GM12878 (cell line): ENCODE measurements at regions not wholly inside any gene's neighbourhood (a gene's known extent, or its start where the extent isn't known, plus 50 kb on each side); places are given as distances from the start of the nearest gene placed in this dataset.

ENCODE experiments used
- ATAC-seq: fragments of 200-7000 bp; cut with Tn5 transposase; 3 replicates; pipeline ENCODE4 v1.9.1; 2020; ENCODE audit warnings: mild to moderate bottlenecking, moderate library complexity
- BruUV-seq: library from RNA; stranded (reverse); fragments of 400-500 nt; replicated peaks from 2 replicates; lab custom pipeline; 2021; lab: Mats Ljungman, UMichigan
- CTCF ChIA-PET: fragments of 300-600 bp; sonication (Branson Sonifier 250); formaldehyde crosslinking; extraction: SDS; loops from one replicate; lab custom pipeline; 2021; ENCODE audit warnings: inconsistent platforms; lab: Yijun Ruan, JAX
- POLR2A ChIA-PET: fragments of 350-600 bp; formaldehyde crosslinking; extraction: SDS; loops from one replicate; lab custom pipeline; 2021; ENCODE audit warnings: inconsistent platforms; lab: Charles Lee
- RAD21 ChIA-PET: fragments of 300-600 bp; sonication (Branson Sonifier 250); formaldehyde crosslinking; loops from one replicate; lab custom pipeline; 2023; ENCODE audit warnings: antibody characterized with exemption; ENCODE audit not compliant: unreplicated experiment; lab: Charles Lee
- SMC1A ChIA-PET: fragments of 300-600 bp; sonication (Branson Sonifier 250); formaldehyde crosslinking; loops from one replicate; lab custom pipeline; 2023; ENCODE audit not compliant: unreplicated experiment, uncharacterized antibody; lab: Charles Lee
- DNase-seq: peaks from one replicate; pipeline ENCODE4 v3.0.0-alpha.2; 2011; ENCODE audit warnings: low read depth, low spot score
- FAIRE-seq: peaks from 3 replicates; lab custom pipeline; 2011; peaks lifted over from hg19 to GRCh38; lab: Jason Lieb, UNC
- H2AFZ ChIP-seq: 2 replicates; pipeline ENCODE4 v1.6.0; 2011; ENCODE audit warnings: low read depth, low read length, control low read depth; ENCODE audit not compliant: control insufficient read depth
- H3K27ac ChIP-seq: 2 replicates; pipeline ENCODE4 v1.5.1; 2011; ENCODE audit warnings: control low read depth; ENCODE audit not compliant: control insufficient read depth, insufficient read depth
- H3K27me3 ChIP-seq, 2 experiments: replicated peaks in 1 of 2; 2 replicates each; pipeline versions ENCODE4 v1.6.0 to v1.6.1; 2011; ENCODE audit warnings: low read length in 1 of 2; ENCODE audit not compliant: control insufficient read depth in 2 of 2, insufficient read depth in 2 of 2
- H3K36me3 ChIP-seq, 2 experiments: 2 replicates each; pipeline ENCODE4 v1.5.1; 2011; ENCODE audit warnings: low read length in 1 of 2; ENCODE audit not compliant: control insufficient read depth in 2 of 2, insufficient read depth in 2 of 2
- H3K4me1 ChIP-seq: 2 replicates; pipeline ENCODE4 v1.6.1; 2011; ENCODE audit warnings: mild to moderate bottlenecking, low read length, moderate library complexity, mixed read lengths; ENCODE audit not compliant: control insufficient read depth, insufficient read depth
- H3K4me2 ChIP-seq: 2 replicates; pipeline ENCODE4 v1.6.0; 2011; ENCODE audit warnings: control low read depth; ENCODE audit not compliant: control insufficient read depth, insufficient read depth
- H3K4me3 ChIP-seq: fragments of 200-600 bp; sonication (generic); 2 replicates; pipeline ENCODE4 v1.5.1; 2016
- H3K79me2 ChIP-seq: 2 replicates; pipeline ENCODE4 v1.6.0; 2011; ENCODE audit warnings: low read length; ENCODE audit not compliant: control insufficient read depth, insufficient read depth
- H3K9ac ChIP-seq: 2 replicates; pipeline ENCODE4 v1.8.0; 2011; ENCODE audit warnings: low read length, control low read depth, mixed read lengths; ENCODE audit not compliant: control insufficient read depth, insufficient read depth
- H3K9me3 ChIP-seq: replicated peaks from 3 replicates; pipeline ENCODE4 v1.5.1; 2011; ENCODE audit warnings: mild to moderate bottlenecking, low read length; ENCODE audit not compliant: control insufficient read depth, insufficient read depth
- H4K20me1 ChIP-seq: 2 replicates; pipeline ENCODE4 v1.6.0; 2011; ENCODE audit not compliant: control insufficient read depth, insufficient read depth
- KAT2A ChIP-seq: conservative IDR thresholded peaks from 2 replicates; pipeline ENCODE4 v1.6.1; 2011; ENCODE audit warnings: low read depth, low read length; ENCODE audit not compliant: control insufficient read depth
- MLLT1 ChIP-seq: fragments of 450-650 bp; IDR thresholded peaks from 2 replicates; pipeline ENCODE4 v1.6.1; 2016; ENCODE audit warnings: mild to moderate bottlenecking
- REST ChIP-seq: IDR thresholded peaks from 2 replicates; pipeline ENCODE4 v1.6.1; 2012; ENCODE audit warnings: mild to moderate bottlenecking, low read depth, low read length
- SRF ChIP-seq, 2 experiments: IDR thresholded peaks; 2 replicates each; pipeline ENCODE4 v1.6.1; 2011; ENCODE audit warnings: low read depth in 2 of 2, low read length in 2 of 2, mild to moderate bottlenecking in 1 of 2, moderate library complexity in 1 of 2
- TBL1XR1 ChIP-seq: IDR thresholded peaks from 2 replicates; pipeline ENCODE4 v1.6.1; 2012; ENCODE audit warnings: low read depth, low read length, improper control_type of control experiment
- YY1 ChIP-seq: IDR thresholded peaks from 2 replicates; pipeline ENCODE4 v1.6.1; 2011; ENCODE audit warnings: low read depth, mild to moderate bottlenecking, low read length
- ZNF384 ChIP-seq: IDR thresholded peaks from 2 replicates; pipeline ENCODE4 v1.6.1; 2012; ENCODE audit warnings: low read depth, mild to moderate bottlenecking, low read length, improper control_type of control experiment, borderline replicate concordance
- WGBS: methylation state at CpG from one replicate; pipeline ENCODE4 v1.1.6; 2016; ENCODE audit warnings: low lambda C conversion rate; ENCODE audit not compliant: insufficient replicate concordance, insufficient coverage; ENCODE audit errors: missing lambda C conversion rate; 5-methylcytosine and 5-hydroxymethylcytosine counted together
- in situ Hi-C: fragments of 300-500 bp; cut with MboI; formaldehyde crosslinking; loops from 9 replicates; pipeline ENCODE4 v1.14.3; 2018; ENCODE audit warnings: mixed read lengths
- intact Hi-C: fragments of 100-400 bp; cut with micrococcal nuclease; formaldehyde crosslinking; loops from one replicate; pipeline ENCODE4 v1.14.2; 2022; ENCODE audit not compliant: unreplicated experiment

- FAIRE-seq: no peak
- Histone ChIP-seq H3K4me2 (no peak overlapping the region), H3K36me3 (no peaks in the 10 kb centered on the region), H3K27ac (no peak overlapping the region), H2AFZ (no peak overlapping the region), H3K4me3 (no peak overlapping the region), H4K20me1 (no peaks in the 10 kb centered on the region), H3K79me2 (no peaks in the 10 kb centered on the region), H3K9ac (no peak overlapping the region), H3K9me3 (no peaks in the 10 kb centered on the region), H3K27me3 (no peaks in the 10 kb centered on the region), H3K4me1 (no peaks in the 10 kb centered on the region)
- SMC1A ChIA-PET: no interaction called here
- CTCF ChIA-PET: interaction anchor here (0.6 kb wide), 1 partner anchor 101 kb away, joined by 3 read pairs; no protein-coding TSS in a partner anchor
- BruUV-seq: no TSS peak
- RAD21 ChIA-PET: interaction anchor here (1.2 kb wide), 1 partner anchor 86 kb away, joined by 3 read pairs; no protein-coding TSS in a partner anchor
- no peak for DNase-seq
- TF ChIP-seq REST (no peak), MLLT1 (no peak), ZNF384 (no peak), YY1 (no peak), KAT2A (no peak), SRF (IDR thresholded peaks at IDR 0.05; ENCODE audit: low read depth in 2 of 2, low read length in 2 of 2) (no peak), TBL1XR1 (no peak)
- POLR2A ChIA-PET: no interaction called here
- in situ Hi-C loops: no loop called here
- intact Hi-C loops: no loop called here
- no peak for ATAC-seq
- 46% methylated on average over 1 of the region's 1 CpG for WGBS
Measured at GRCh38 chr5:4976902-4977301, 163.2 kb upstream of the ADAMTS16 start.
